ENCODE measurements at regions not wholly inside any gene's neighbourhood (a gene's known extent, or its start where the extent isn't known, plus 50 kb on each side); places are given as distances from the start of the nearest gene placed in this dataset.
A peak's percentile ranks its signal among the peaks of the same experiment; 100 is the strongest.

DNA sequence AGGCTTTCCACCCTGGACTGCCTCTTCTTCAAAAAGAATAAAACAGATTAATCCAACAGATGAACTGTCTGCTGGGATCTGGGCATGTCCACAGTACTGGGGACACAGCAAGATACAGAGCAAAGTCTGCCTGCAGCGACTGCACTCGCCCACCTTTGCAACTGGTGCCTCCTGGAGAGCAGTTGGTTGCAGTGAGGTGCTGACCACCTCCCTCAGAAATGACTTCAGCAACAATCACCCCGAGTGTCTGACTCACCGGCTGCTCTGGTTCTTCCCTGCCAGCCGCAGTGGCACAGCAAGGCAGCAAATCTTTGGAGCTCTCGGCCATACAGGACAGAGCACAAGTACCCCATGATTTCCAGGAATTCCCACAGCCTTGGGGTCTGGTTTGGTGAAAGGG lies 179.7 kb downstream of the ANAPC1 start:
- intact Hi-C loops (cut with micrococcal nuclease) = loop anchor here (10.0 kb wide), 2 partner anchors 219 to 889 kb away; no protein-coding TSS in a partner anchor
- ATAC-seq (peak; percentile 16; the same call in 1 of the 2 replicates), DNase-seq (ENCODE audit: low read depth, low spot score) (no peak)
- TF ChIP-seq, protein P1, sequence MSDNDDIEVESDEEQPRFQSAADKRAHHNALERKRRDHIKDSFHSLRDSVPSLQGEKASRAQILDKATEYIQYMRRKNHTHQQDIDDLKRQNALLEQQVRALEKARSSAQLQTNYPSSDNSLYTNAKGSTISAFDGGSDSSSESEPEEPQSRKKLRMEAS (IDR thresholded peaks at IDR 0.05) = no peak
- TF ChIP-seq, protein P2, sequence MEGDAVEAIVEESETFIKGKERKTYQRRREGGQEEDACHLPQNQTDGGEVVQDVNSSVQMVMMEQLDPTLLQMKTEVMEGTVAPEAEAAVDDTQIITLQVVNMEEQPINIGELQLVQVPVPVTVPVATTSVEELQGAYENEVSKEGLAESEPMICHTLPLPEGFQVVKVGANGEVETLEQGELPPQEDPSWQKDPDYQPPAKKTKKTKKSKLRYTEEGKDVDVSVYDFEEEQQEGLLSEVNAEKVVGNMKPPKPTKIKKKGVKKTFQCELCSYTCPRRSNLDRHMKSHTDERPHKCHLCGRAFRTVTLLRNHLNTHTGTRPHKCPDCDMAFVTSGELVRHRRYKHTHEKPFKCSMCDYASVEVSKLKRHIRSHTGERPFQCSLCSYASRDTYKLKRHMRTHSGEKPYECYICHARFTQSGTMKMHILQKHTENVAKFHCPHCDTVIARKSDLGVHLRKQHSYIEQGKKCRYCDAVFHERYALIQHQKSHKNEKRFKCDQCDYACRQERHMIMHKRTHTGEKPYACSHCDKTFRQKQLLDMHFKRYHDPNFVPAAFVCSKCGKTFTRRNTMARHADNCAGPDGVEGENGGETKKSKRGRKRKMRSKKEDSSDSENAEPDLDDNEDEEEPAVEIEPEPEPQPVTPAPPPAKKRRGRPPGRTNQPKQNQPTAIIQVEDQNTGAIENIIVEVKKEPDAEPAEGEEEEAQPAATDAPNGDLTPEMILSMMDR (IDR thresholded peaks at IDR 0.05 in 2 of 3, conservative IDR thresholded peaks at IDR 0.05 in 1 of 3; ENCODE audit: borderline replicate concordance in 1 of 3, insufficient read depth in 1 of 3, low read depth in 2 of 3, low read length in 2 of 3) = no peak
- no peak for TF ChIP-seq SP1 (IDR thresholded peaks at IDR 0.05; ENCODE audit: low read depth)
- no peak for TF ChIP-seq SRF (IDR thresholded peaks at IDR 0.05; ENCODE audit: low read depth)
- no peak for TF ChIP-seq EZH2 (IDR thresholded peaks at IDR 0.05)
- no peak for TF ChIP-seq ZNF274 (IDR thresholded peaks at IDR 0.05; ENCODE audit: low read depth, low read length)
- TF ChIP-seq, protein P3, sequence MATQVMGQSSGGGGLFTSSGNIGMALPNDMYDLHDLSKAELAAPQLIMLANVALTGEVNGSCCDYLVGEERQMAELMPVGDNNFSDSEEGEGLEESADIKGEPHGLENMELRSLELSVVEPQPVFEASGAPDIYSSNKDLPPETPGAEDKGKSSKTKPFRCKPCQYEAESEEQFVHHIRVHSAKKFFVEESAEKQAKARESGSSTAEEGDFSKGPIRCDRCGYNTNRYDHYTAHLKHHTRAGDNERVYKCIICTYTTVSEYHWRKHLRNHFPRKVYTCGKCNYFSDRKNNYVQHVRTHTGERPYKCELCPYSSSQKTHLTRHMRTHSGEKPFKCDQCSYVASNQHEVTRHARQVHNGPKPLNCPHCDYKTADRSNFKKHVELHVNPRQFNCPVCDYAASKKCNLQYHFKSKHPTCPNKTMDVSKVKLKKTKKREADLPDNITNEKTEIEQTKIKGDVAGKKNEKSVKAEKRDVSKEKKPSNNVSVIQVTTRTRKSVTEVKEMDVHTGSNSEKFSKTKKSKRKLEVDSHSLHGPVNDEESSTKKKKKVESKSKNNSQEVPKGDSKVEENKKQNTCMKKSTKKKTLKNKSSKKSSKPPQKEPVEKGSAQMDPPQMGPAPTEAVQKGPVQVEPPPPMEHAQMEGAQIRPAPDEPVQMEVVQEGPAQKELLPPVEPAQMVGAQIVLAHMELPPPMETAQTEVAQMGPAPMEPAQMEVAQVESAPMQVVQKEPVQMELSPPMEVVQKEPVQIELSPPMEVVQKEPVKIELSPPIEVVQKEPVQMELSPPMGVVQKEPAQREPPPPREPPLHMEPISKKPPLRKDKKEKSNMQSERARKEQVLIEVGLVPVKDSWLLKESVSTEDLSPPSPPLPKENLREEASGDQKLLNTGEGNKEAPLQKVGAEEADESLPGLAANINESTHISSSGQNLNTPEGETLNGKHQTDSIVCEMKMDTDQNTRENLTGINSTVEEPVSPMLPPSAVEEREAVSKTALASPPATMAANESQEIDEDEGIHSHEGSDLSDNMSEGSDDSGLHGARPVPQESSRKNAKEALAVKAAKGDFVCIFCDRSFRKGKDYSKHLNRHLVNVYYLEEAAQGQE (IDR thresholded peaks at IDR 0.05; ENCODE audit: low read depth) = no peak
- TF ChIP-seq ELF1 (IDR thresholded peaks at IDR 0.05; ENCODE audit: borderline replicate concordance, low read depth) = no peak
- TF ChIP-seq YY1 (IDR thresholded peaks at IDR 0.05; ENCODE audit: extremely low read depth, insufficient replicate concordance, low read depth, low read length) = no peak
- TF ChIP-seq CEBPB (IDR thresholded peaks at IDR 0.05; ENCODE audit: low read depth) = no peak
- no peak for TF ChIP-seq EGR1 (IDR thresholded peaks at IDR 0.05; ENCODE audit: low read depth)
- TF ChIP-seq JUND (IDR thresholded peaks at IDR 0.05) = no peak
- TF ChIP-seq, protein P4, sequence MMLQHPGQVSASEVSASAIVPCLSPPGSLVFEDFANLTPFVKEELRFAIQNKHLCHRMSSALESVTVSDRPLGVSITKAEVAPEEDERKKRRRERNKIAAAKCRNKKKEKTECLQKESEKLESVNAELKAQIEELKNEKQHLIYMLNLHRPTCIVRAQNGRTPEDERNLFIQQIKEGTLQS (IDR thresholded peaks at IDR 0.05) = no peak
- TF ChIP-seq, protein P5, sequence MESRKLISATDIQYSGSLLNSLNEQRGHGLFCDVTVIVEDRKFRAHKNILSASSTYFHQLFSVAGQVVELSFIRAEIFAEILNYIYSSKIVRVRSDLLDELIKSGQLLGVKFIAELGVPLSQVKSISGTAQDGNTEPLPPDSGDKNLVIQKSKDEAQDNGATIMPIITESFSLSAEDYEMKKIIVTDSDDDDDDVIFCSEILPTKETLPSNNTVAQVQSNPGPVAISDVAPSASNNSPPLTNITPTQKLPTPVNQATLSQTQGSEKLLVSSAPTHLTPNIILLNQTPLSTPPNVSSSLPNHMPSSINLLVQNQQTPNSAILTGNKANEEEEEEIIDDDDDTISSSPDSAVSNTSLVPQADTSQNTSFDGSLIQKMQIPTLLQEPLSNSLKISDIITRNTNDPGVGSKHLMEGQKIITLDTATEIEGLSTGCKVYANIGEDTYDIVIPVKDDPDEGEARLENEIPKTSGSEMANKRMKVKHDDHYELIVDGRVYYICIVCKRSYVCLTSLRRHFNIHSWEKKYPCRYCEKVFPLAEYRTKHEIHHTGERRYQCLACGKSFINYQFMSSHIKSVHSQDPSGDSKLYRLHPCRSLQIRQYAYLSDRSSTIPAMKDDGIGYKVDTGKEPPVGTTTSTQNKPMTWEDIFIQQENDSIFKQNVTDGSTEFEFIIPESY (IDR thresholded peaks at IDR 0.05; ENCODE audit: extremely low read depth, insufficient replicate concordance, low read length) = no peak
- no peak for TF ChIP-seq FOSL1 (IDR thresholded peaks at IDR 0.05; ENCODE audit: low read depth)
- peaks cover 55 to 70% of the 10 kb centered on the region in 2 experiments for H3K4me1 ChIP-seq (ENCODE audit: control insufficient read depth in 1 of 2, insufficient read depth in 2 of 2, low read length in 2 of 2)
- BruUV-seq (replicated peaks) = no TSS peak
- no peaks in the 10 kb centered on the region for H3K79me2 ChIP-seq (ENCODE audit: insufficient read depth, low read length)
- ChIA-PET CTCF (no interaction called here), RAD21 (ENCODE audit: low non-redundant PET in 1 of 2, low total read pairs in 2 of 2, uncharacterized antibody in 2 of 2, unreplicated experiment in 2 of 2) (no interaction called here), POLR2A (no interaction called here)
- H3K4me3 ChIP-seq (replicated peaks in 1 of 2; ENCODE audit: low read depth in 1 of 2, low read length in 2 of 2) = no peak overlapping the region
- peak overlapping the region; percentile 33 for H3K4me2 ChIP-seq (ENCODE audit: low read length)
- H3K9me3 ChIP-seq (ENCODE audit: control insufficient read depth in 1 of 2, insufficient read depth in 1 of 2, low read depth in 1 of 2, low read length in 2 of 2) = no peaks in the 10 kb centered on the region
- no peak overlapping the region for H3K27ac ChIP-seq (ENCODE audit: low read depth, low read length)
- no peaks in the 10 kb centered on the region; the same call in 1 of the 2 replicates for H4K20me1 ChIP-seq (ENCODE audit: insufficient read depth)
- peaks cover 33% of the 10 kb centered on the region for H3K27me3 ChIP-seq (ENCODE audit: insufficient read depth, low read length)
- no peaks in the 10 kb centered on the region for H3K9me2 ChIP-seq (ENCODE audit: insufficient read depth)
- no peak overlapping the region; the same call in 1 of the 2 replicates for H3K9ac ChIP-seq (ENCODE audit: low read length)
- H2AFZ ChIP-seq (ENCODE audit: low read depth, low read length, poor library complexity, severe bottlenecking) = no peak overlapping the region
- no peaks in the 10 kb centered on the region for H3K36me3 ChIP-seq (ENCODE audit: control insufficient read depth in 1 of 2, insufficient read depth in 2 of 2, low read length in 2 of 2)

Data from HCT116 (cell line).